H1 (cell line): ENCODE measurements at regions not wholly inside any gene's neighbourhood (a gene's known extent, or its start where the extent isn't known, plus 50 kb on each side); places are given as distances from the start of the nearest gene placed in this dataset.
"Not testable (repeated sequence)": the region's sequence is repeated elsewhere in the genome, so short reads cannot be mapped to it uniquely, and the experiment has no call there.

Experiments
- CTCF ChIA-PET: fragments of 300-600 bp; sonication (Branson Sonifier 250); formaldehyde crosslinking; loops from one replicate; lab custom pipeline; 2021; ENCODE audit not compliant: partially characterized antibody; lab: Charles Lee
- POLR2A ChIA-PET: fragments of 300-600 bp; sonication (Branson Sonifier 250); formaldehyde crosslinking; loops from one replicate; lab custom pipeline; 2021; ENCODE audit warnings: inconsistent platforms; ENCODE audit not compliant: partially characterized antibody; lab: Charles Lee
- DNase-seq, 2 experiments: peaks; one replicate each; pipeline versions ENCODE4 v3.0.0 to v3.0.0-alpha.2; 2010 to 2022; ENCODE audit warnings: low spot score in 2 of 2, low read depth in 1 of 2, mixed read lengths in 1 of 2
- FAIRE-seq: peaks from 2 replicates; lab custom pipeline; 2011; peaks lifted over from hg19 to GRCh38; lab: Jason Lieb, UNC
- H2AFZ ChIP-seq: 2 replicates; pipeline ENCODE4 v1.8.1; 2012; ENCODE audit warnings: low read length, inconsistent platforms
- H2AK5ac ChIP-seq: 2 replicates; pipeline ENCODE4 v1.6.1; 2013; ENCODE audit warnings: low read depth, low read length
- H2BK120ac ChIP-seq: replicated peaks from 2 replicates; pipeline ENCODE3; 2013; ENCODE audit warnings: low read depth, low read length, inconsistent platforms
- H2BK12ac ChIP-seq: 2 replicates; pipeline ENCODE4 v1.6.1; 2013; ENCODE audit warnings: low read depth, low read length
- H2BK15ac ChIP-seq: 2 replicates; pipeline ENCODE4 v1.6.1; 2013; ENCODE audit warnings: low read length
- H2BK20ac ChIP-seq: 2 replicates; pipeline ENCODE4 v1.6.1; 2013; ENCODE audit warnings: low read length
- H2BK5ac ChIP-seq: 2 replicates; pipeline ENCODE4 v1.6.1; 2013; ENCODE audit warnings: low read depth, low read length
- H3K14ac ChIP-seq: 2 replicates; pipeline ENCODE4 v1.6.1; 2013; ENCODE audit warnings: inconsistent platforms; ENCODE audit not compliant: insufficient read length
- H3K18ac ChIP-seq: 2 replicates; pipeline ENCODE4 v1.6.1; 2013; ENCODE audit warnings: low read length; ENCODE audit errors: extremely low read depth
- H3K23ac ChIP-seq: 2 replicates; pipeline ENCODE4 v1.6.1; 2013; ENCODE audit warnings: inconsistent platforms; ENCODE audit not compliant: insufficient read length
- H3K23me2 ChIP-seq: 2 replicates; pipeline ENCODE4 v1.6.1; 2013; ENCODE audit warnings: low read depth, low read length
- H3K27ac ChIP-seq: 2 replicates; pipeline ENCODE4 v1.6.1; 2011; ENCODE audit warnings: low read depth, low read length, inconsistent platforms
- H3K27me3 ChIP-seq, 4 experiments: replicated peaks in 1 of 4; 1 replicate in 1 of 4; 2 replicates in 3 of 4; pipeline versions ENCODE4 v1.6.1 to v1.8.1; 2011 to 2013; ENCODE audit warnings: low read length in 3 of 4, mild to moderate bottlenecking in 3 of 4, inconsistent platforms in 2 of 4, mixed read lengths in 2 of 4, moderate library complexity in 1 of 4; ENCODE audit not compliant: control insufficient read depth in 3 of 4, insufficient read depth in 3 of 4; ENCODE audit errors: extremely low read depth in 1 of 4
- H3K36me3 ChIP-seq, 4 experiments: 2 replicates each; pipeline versions ENCODE4 v1.6.1 to v1.8.1; 2011 to 2013; ENCODE audit warnings: mild to moderate bottlenecking in 4 of 4, low read length in 3 of 4, moderate library complexity in 2 of 4, control low read depth in 1 of 4, inconsistent platforms in 1 of 4; ENCODE audit not compliant: insufficient read depth in 4 of 4, control insufficient read depth in 2 of 4
- H3K4ac ChIP-seq: replicated peaks from 2 replicates; pipeline ENCODE3; 2013; ENCODE audit warnings: low read length, low read depth, mixed read lengths, inconsistent platforms; ENCODE audit not compliant: insufficient read length
- H3K4me1 ChIP-seq, 4 experiments: replicated peaks in 1 of 4; 1 replicate in 1 of 4; 2 replicates in 3 of 4; pipeline versions ENCODE4 v1.6.1 to v1.8.1; 2011 to 2013; ENCODE audit warnings: low read length in 3 of 4, inconsistent platforms in 2 of 4, mixed read lengths in 1 of 4; ENCODE audit not compliant: insufficient read depth in 4 of 4, control insufficient read depth in 3 of 4
- H3K4me2 ChIP-seq, 2 experiments: 2 replicates each; pipeline versions ENCODE4 v1.6.1 to v1.8.1; 2011 to 2013; ENCODE audit warnings: low read depth in 2 of 2, low read length in 2 of 2, control low read depth in 1 of 2, inconsistent platforms in 1 of 2, mild to moderate bottlenecking in 1 of 2; ENCODE audit not compliant: insufficient read depth in 1 of 2
- H3K4me3 ChIP-seq, 4 experiments: fragments of 200-600, 300-600 bp in 1 of 4; sonication (generic), shearing (Covaris generic), sonication (Bioruptor Twin) in 1 of 4; 2 replicates each; pipeline versions ENCODE4 v1.5.1 to v1.8.1; 2011 to 2016; ENCODE audit warnings: low read length in 4 of 4, low read depth in 3 of 4, control low read depth in 2 of 4, inconsistent platforms in 2 of 4, mild to moderate bottlenecking in 2 of 4, mixed read lengths in 1 of 4, moderate library complexity in 1 of 4; ENCODE audit not compliant: insufficient read depth in 2 of 4; ENCODE audit errors: extremely low read depth in 1 of 4
- H3K56ac ChIP-seq: replicated peaks from 2 replicates; pipeline ENCODE3; 2013; ENCODE audit warnings: low read depth, mild to moderate bottlenecking, mixed read lengths, low read length, inconsistent platforms; ENCODE audit not compliant: insufficient read length
- H3K79me1 ChIP-seq: 2 replicates; pipeline ENCODE4 v1.6.1; 2013; ENCODE audit warnings: low read depth, low read length, control low read depth
- H3K79me2 ChIP-seq, 2 experiments: 2 replicates each; pipeline versions ENCODE4 v1.6.1 to v1.8.1; 2012 to 2013; ENCODE audit warnings: low read length in 2 of 2, mild to moderate bottlenecking in 2 of 2, inconsistent platforms in 1 of 2; ENCODE audit not compliant: insufficient read depth in 2 of 2, control insufficient read depth in 1 of 2
- H3K9ac ChIP-seq, 4 experiments: replicated peaks in 1 of 4; 1 replicate in 1 of 4; 2 replicates in 3 of 4; pipeline versions ENCODE4 v1.6.1 to v1.8.1; 2011 to 2013; ENCODE audit warnings: low read depth in 3 of 4, low read length in 3 of 4, control low read depth in 2 of 4, mild to moderate bottlenecking in 2 of 4, moderate library complexity in 2 of 4, inconsistent platforms in 1 of 4; ENCODE audit errors: extremely low read depth in 1 of 4
- H3K9me3 ChIP-seq, 2 experiments: 2 replicates each; pipeline versions ENCODE4 v1.6.1 to v1.8.1; 2012 to 2013; ENCODE audit warnings: mild to moderate bottlenecking in 2 of 2, moderate library complexity in 2 of 2, control low read depth in 1 of 2, inconsistent platforms in 1 of 2, low read depth in 1 of 2, low read length in 1 of 2, mixed read lengths in 1 of 2; ENCODE audit not compliant: insufficient read depth in 2 of 2
- H4K20me1 ChIP-seq, 2 experiments: replicated peaks in 1 of 2; 2 replicates each; pipeline versions ENCODE3 to v1.8.1; 2011 to 2013; ENCODE audit warnings: inconsistent platforms in 2 of 2, low read length in 2 of 2, mild to moderate bottlenecking in 1 of 2; ENCODE audit not compliant: insufficient read depth in 2 of 2, control insufficient read depth in 1 of 2
- H4K5ac ChIP-seq: 2 replicates; pipeline ENCODE4 v1.6.1; 2013; ENCODE audit warnings: low read length, low read depth, mixed read lengths, inconsistent platforms; ENCODE audit not compliant: insufficient read length
- H4K8ac ChIP-seq: 2 replicates; pipeline ENCODE4 v1.8.0; 2013; ENCODE audit warnings: mild to moderate bottlenecking, moderate library complexity, low read length, inconsistent platforms; ENCODE audit not compliant: insufficient read depth; ENCODE audit errors: extremely low read depth
- H4K91ac ChIP-seq: replicated peaks from 2 replicates; pipeline ENCODE3; 2013; ENCODE audit warnings: low read length, mixed read lengths, inconsistent platforms; ENCODE audit not compliant: insufficient read length
- WGBS, 2 experiments: shearing (Covaris generic) in 1 of 2; methylation state at CpG; one replicate each; pipeline versions ENCODE4 v1.1.6 to v1.1.7; 2013 to 2015; ENCODE audit warnings: low lambda C conversion rate in 2 of 2, mixed read lengths in 2 of 2, inconsistent platforms in 1 of 2, low coverage in 1 of 2, missing lambda C conversion rate in 1 of 2; ENCODE audit not compliant: insufficient replicate concordance in 2 of 2, insufficient coverage in 1 of 2, insufficient read length in 1 of 2; ENCODE audit errors: extremely low coverage in 1 of 2, missing lambda C conversion rate in 1 of 2; 5-methylcytosine and 5-hydroxymethylcytosine counted together

- H3K23ac ChIP-seq, CTCF ChIA-PET, H2AK5ac ChIP-seq, H3K4me1 ChIP-seq, POLR2A ChIA-PET, H3K56ac ChIP-seq, H2BK20ac ChIP-seq, H3K9ac ChIP-seq, H2AFZ ChIP-seq, H2BK120ac ChIP-seq, FAIRE-seq, H3K36me3 ChIP-seq, H3K4me2 ChIP-seq, H3K79me2 ChIP-seq, H3K23me2 ChIP-seq, H2BK5ac ChIP-seq, H3K18ac ChIP-seq, H4K20me1 ChIP-seq, H3K4ac ChIP-seq, H3K79me1 ChIP-seq, DNase-seq, H3K27me3 ChIP-seq, H2BK15ac ChIP-seq, H4K8ac ChIP-seq, H3K9me3 ChIP-seq, H2BK12ac ChIP-seq, H3K4me3 ChIP-seq, H3K27ac ChIP-seq, H4K5ac ChIP-seq, H4K91ac ChIP-seq, H3K14ac ChIP-seq: not testable (repeated sequence)
- 100% methylated on average over 2 of the region's 3 CpGs; no CpG with 5 or more reads in 1 of the 2 experiments for WGBS, 2 experiments
Measured at GRCh38 chr1:83445873-83446272, 553.1 kb downstream of the TTLL7 start.

- not testable (repeated sequence) for H3K23ac ChIP-seq
- 88% methylated on average over 2 of the region's 3 CpGs; no CpG with 5 or more reads in 1 of the 2 experiments for WGBS, 2 experiments
Measured at GRCh38 chr1:83442412-83442811, 556.5 kb downstream of the TTLL7 start.

More at GRCh38 chr1:83442412-83442811, 556.5 kb downstream of the TTLL7 start:
- H3K27ac ChIP-seq, H3K79me2 ChIP-seq, H4K8ac ChIP-seq, H2AFZ ChIP-seq, H3K4ac ChIP-seq, H2BK20ac ChIP-seq, DNase-seq, H3K18ac ChIP-seq, POLR2A ChIA-PET, H4K5ac ChIP-seq, H3K4me2 ChIP-seq, H3K36me3 ChIP-seq, CTCF ChIA-PET, H3K23me2 ChIP-seq, H2BK5ac ChIP-seq, H3K4me1 ChIP-seq, H3K27me3 ChIP-seq, H2BK12ac ChIP-seq, H3K9ac ChIP-seq, H2BK15ac ChIP-seq, H3K56ac ChIP-seq, H2BK120ac ChIP-seq, H2AK5ac ChIP-seq, H3K9me3 ChIP-seq, H3K79me1 ChIP-seq, H4K20me1 ChIP-seq, H3K14ac ChIP-seq, H4K91ac ChIP-seq, H3K4me3 ChIP-seq: not testable (repeated sequence)
- FAIRE-seq = peak; percentile 68
